HL-60/S4 (cell line): ENCODE measurements at regions not wholly inside any gene's neighbourhood (a gene's known extent, or its start where the extent isn't known, plus 50 kb on each side); places are given as distances from the start of the nearest gene placed in this dataset.

Experiments used
- in situ Hi-C: fragments of 300-500 bp; cut with MboI; formaldehyde crosslinking; loops from 2 replicates; pipeline ENCODE4 v1.14.3; 2022; ENCODE audit warnings: low sequenced_read_pairs

- in situ Hi-C loops: no loop called here
Observed at GRCh38 chr3:150248116-150248887, 159.8 kb upstream of the TSC22D2 start.

GRCh38 chr3:150247441-150247840 lies 160.7 kb upstream of the TSC22D2 start:
- in situ Hi-C loops: no loop called here

GRCh38 chr3:150243466-150243865 lies 164.6 kb upstream of the TSC22D2 start:
- in situ Hi-C loops: no loop called here

- in situ Hi-C loops: no loop called here
Observed at GRCh38 chr3:150242220-150242936, 165.7 kb upstream of the TSC22D2 start.

GRCh38 chr3:150240891-150241290 lies 167.2 kb upstream of the TSC22D2 start:
- in situ Hi-C loops: no loop called here

GRCh38 chr3:150239766-150240165 lies 168.3 kb upstream of the TSC22D2 start:
- in situ Hi-C loops: no loop called here

DNA sequence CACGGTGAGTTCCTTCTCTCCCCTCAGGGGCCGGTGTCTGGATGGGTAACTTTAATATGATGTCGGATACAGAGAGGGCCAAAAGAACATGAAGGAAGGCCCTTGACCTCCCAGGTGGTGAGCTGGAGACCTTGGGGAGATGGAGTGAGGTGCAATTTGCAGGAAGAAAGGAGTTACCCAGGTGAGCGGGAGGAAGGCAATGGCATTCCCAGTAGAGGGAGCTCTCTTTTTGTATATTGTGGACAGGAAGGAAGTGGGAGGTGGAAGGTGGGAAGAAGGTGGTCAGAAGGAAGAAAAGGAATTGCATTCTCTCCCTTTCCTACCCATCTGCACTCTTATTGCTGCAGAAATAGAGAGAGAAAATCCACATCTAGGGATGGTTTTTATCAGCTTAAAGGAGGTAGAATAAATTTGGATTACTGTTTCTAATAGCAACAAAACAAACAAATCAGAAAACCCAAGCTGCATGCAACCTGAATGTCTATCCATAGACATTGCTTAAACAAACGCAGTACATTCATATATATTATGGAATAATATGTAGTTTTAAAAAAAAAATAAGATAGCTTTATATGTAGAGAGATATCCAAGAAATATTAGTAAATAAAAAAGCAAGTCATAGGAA lies 169.0 kb upstream of the TSC22D2 start:
- in situ Hi-C loops: no loop called here

GRCh38 chr3:150238048-150238802 lies 169.9 kb upstream of the TSC22D2 start:
- in situ Hi-C loops: no loop called here

- in situ Hi-C loops: no loop called here
Observed at GRCh38 chr3:150237490-150237889, 170.6 kb upstream of the TSC22D2 start.

DNA sequence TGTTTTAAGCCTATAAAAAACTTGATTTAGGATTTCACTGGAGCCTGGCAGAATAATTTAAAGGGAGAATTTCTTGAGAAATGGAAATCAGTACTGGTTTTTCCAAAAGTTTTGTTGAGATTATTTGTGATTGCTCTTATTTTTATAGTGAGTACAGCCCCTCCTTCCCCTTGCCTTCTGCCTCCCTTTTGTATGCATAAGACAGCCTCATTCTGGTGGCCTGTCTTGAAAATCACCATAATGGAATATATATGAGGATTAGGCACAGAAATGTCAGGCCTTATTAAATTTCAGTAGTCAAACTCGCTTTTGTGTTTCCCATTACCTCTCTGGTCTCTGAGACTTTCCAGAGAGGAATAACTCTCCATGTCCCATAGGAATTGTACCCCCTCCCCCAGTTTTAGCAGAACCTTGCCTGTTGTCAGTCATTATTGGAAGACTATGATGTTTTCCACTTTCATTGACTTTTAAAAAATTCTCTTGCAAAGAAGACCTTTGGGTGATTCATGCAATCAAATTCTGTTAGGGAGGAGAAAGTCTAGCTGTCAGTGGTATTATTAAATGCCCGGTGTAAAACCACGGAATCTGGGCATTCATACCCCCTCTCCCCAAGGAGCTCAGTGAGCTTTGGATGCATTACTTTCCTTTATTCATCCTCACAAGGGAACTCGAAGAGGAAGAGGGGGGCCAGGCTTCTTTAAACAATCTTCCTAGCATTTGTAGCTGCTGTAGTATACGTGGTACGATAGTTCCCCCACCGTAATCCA lies 171.6 kb upstream of the TSC22D2 start:
- in situ Hi-C loops: no loop called here

DNA sequence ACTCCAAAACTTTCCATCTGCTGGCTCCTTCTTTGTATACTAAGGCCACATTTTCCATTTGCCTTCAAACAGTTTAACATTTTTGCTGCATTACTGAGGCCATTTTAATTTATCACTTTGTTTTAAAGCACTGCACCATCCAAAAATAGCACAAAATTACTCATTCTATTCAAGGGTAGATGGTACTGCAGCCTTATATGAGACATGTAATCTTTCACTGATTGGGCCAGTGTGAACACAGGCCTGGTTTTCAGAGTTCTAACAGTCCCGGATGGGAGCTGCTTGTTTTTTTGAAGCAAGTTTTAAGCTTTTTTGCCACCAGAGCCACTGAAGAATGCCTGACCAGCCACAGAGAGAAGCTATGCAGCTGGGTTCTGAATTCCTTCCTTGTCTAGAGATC lies 172.3 kb upstream of the TSC22D2 start:
- in situ Hi-C loops: no loop called here

DNA sequence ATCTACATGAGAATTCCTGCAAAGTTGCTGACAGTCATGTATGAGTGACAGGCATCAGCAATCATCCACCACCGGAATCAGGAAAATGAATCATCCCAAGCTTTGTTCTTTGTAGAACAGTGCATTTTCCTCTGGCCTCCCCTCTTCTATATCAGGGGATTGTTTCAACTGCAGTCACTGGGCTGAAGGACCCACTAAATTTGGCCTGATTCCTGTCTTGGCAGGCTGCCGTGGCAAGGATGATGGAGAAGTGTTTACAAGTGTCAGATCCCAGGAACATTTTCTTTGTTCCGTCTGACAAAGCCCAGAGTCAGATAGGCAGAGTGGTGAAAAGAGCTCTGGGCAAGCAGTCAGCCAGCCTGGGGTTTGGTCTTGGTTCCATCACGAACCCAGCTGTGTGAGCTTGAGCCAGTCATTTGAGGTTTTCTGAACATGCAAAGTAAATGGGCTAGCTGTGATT lies 175.1 kb upstream of the TSC22D2 start:
- in situ Hi-C loops: no loop called here

DNA sequence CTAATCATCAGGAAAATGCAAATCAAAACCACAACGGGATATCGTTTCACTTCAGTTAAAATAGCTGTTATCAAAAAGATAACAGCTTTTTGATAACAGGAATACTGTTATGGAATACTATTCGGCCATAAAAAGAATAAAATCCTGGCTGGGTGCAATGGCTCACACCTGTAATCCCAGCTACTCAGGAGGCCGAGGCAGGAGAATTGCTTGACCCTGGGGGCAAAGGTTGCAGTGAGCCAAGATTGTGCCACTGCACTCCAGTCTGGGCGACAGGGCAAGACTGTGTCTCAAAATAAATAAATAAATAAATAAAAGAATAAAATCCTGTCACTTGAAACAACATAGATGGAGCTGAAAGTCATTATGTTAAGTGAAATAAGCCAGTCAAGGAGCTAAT lies 178.1 kb upstream of the TSC22D2 start:
- in situ Hi-C loops: no loop called here

- in situ Hi-C loops: loop anchor here (10.0 kb wide), 1 partner anchor 266 kb away; no protein-coding TSS in a partner anchor
Observed at GRCh38 chr3:150228626-150229025, 179.5 kb upstream of the TSC22D2 start.

- in situ Hi-C loops: loop anchor here (10.0 kb wide), 1 partner anchor 267 kb away; no protein-coding TSS in a partner anchor
Observed at GRCh38 chr3:150227839-150228238, 180.3 kb upstream of the TSC22D2 start.

DNA sequence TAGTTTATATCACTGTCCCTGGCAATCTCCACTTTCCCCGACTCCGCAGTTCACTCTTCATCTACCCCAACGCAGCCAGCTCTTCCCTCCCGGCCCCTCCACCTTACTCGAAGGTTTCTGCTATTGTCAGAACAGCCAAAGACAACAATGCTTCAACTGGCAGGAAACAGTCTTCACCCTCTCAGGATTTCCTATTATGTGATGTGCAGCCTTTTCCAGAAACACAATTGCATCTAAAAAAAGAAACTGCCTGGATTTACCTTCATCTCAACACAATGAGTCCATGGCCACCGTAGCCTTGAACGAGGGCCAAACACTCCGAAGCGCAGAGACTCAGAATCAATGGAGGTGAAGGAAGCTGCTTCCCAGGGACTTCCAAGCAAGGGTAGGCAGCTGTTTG lies 182.1 kb upstream of the TSC22D2 start:
- in situ Hi-C loops: loop anchor here (10.0 kb wide), 1 partner anchor 269 kb away; no protein-coding TSS in a partner anchor

GRCh38 chr3:150223558-150223957 lies 184.5 kb upstream of the TSC22D2 start:
- in situ Hi-C loops: loop anchor here (10.0 kb wide), 1 partner anchor 271 kb away; no protein-coding TSS in a partner anchor

DNA sequence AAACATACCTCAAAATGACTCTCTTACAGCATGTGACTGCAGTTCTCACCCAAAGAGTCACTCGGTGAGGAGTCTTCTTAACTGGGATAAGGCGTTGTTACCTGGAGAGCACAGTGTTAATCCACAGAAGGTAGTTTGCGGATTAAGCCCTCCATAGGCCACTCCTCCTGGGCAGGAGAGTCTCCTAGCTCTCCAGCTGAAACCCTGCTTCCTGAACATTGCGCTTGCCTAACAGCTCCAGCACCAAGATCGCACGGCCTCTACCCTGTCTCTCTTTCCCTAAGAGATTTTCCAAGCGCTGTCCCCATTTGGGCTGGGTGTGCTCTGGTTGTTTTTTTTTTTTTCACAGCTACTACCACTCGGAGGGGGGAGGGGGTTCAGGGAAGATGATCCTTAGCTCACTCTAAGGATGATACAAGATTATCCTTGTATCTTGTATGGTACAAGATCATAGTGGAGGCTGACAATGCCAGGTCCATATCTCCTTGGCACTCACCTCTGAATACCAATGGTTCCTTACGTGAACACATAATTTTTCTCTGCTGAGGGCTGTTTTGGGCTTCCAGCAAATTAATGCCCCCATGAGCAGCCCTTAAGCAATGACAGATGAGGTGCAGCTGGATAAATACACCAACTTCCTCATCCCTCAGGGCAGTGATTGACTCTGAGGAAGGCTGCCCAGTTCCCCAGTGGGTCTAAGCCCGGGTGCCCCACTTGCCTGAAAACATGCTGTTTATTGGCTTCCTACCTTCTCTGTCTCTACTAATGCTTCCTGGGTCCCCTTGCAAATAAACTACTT lies 185.2 kb upstream of the TSC22D2 start:
- in situ Hi-C loops: loop anchor here (10.0 kb wide), 1 partner anchor 272 kb away; no protein-coding TSS in a partner anchor

DNA sequence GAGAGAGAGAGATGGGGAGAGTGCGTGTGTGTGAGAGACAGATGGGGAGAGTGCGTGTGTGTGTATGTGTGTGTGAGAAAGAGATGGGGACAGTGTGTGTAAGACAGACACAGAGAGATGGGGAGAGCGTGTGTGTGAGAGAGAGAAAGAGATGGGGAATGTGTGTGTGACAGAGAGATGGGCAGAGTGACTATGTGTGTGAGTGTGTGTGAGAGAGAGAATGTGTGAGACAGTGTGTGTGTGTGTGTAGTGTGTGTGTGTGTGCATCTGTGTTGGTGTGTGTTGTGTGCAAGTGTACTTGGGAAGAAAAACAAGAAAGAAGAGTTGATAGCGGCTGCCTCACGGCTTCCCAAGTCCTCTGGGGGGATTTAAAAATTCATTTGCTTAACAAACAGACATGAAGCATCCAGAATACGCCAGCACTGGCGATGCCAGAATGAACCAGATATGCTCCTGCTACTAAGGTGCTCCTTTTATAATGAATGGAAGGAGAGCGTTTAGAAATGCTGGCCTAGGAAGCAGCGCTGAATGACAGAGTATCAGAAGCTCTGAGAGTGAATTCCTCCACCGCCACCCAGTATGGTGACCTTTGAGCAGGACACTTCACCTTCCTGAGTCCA lies 186.1 kb upstream of the TSC22D2 start:
- in situ Hi-C loops: loop anchor here (10.0 kb wide), 1 partner anchor 273 kb away; no protein-coding TSS in a partner anchor
